ENCODE measurements at regions not wholly inside any gene's neighbourhood (a gene's known extent, or its start where the extent isn't known, plus 50 kb on each side); places are given as distances from the start of the nearest gene placed in this dataset.
"Not testable (repeated sequence)": the region's sequence is repeated elsewhere in the genome, so short reads cannot be mapped to it uniquely, and the experiment has no call there.

DNA sequence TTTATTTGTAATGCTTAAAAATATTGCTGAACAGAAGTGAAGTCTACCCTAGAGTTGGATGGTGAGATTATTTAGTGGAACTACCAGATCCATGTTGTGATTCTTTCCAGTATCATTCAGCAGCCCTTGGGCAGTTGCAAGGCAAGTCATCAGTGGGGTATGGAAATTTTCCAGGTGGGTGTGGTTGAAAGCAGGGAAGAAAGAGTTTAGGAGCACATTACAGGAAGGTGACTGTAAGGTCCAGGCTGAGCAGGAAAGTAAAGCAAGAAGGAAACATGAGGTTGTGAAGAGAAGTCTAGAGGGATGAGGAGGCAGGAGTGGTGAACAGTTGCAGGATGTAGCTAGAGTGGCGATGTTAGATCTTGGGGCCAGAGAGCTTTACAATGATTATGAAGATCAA lies 178.0 kb upstream of the ROPN1B start:
- TF ChIP-seq, protein P1, sequence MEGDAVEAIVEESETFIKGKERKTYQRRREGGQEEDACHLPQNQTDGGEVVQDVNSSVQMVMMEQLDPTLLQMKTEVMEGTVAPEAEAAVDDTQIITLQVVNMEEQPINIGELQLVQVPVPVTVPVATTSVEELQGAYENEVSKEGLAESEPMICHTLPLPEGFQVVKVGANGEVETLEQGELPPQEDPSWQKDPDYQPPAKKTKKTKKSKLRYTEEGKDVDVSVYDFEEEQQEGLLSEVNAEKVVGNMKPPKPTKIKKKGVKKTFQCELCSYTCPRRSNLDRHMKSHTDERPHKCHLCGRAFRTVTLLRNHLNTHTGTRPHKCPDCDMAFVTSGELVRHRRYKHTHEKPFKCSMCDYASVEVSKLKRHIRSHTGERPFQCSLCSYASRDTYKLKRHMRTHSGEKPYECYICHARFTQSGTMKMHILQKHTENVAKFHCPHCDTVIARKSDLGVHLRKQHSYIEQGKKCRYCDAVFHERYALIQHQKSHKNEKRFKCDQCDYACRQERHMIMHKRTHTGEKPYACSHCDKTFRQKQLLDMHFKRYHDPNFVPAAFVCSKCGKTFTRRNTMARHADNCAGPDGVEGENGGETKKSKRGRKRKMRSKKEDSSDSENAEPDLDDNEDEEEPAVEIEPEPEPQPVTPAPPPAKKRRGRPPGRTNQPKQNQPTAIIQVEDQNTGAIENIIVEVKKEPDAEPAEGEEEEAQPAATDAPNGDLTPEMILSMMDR (IDR thresholded peaks at IDR 0.05; ENCODE audit: low read depth, low read length): not testable (repeated sequence)
- TF ChIP-seq EZH2phosphoT487 (IDR thresholded peaks at IDR 0.05; ENCODE audit: low read depth): not testable (repeated sequence)
